Right atrium auricular region (tissue), 2 donors: ENCODE measurements at regions not wholly inside any gene's neighbourhood (a gene's known extent, or its start where the extent isn't known, plus 50 kb on each side); places are given as distances from the start of the nearest gene placed in this dataset.

Source experiments
- DNase-seq: peaks from one replicate; pipeline ENCODE4 v3.0.0-alpha.2; 2019; ENCODE audit warnings: low spot score
- H3K27ac ChIP-seq, 2 donors: fragments of 200-600 bp; sonication (generic); 1 replicate in 1 of 2; 2 replicates in 1 of 2; pipeline ENCODE4 v1.5.1; 2016 to 2019
- H3K27me3 ChIP-seq, 2 donors: fragments of 200-600 bp; sonication (generic); one replicate each; pipeline versions ENCODE4 v1.5.1 to v1.6.0; 2017 to 2019
- H3K36me3 ChIP-seq: fragments of 200-600 bp; sonication (generic); one replicate; pipeline ENCODE4 v1.5.1; 2016
- H3K4me1 ChIP-seq, 2 donors: fragments of 200-600 bp; sonication (generic); one replicate each; pipeline versions ENCODE4 v1.5.1 to v1.6.0; 2017 to 2019
- H3K4me3 ChIP-seq, 2 donors: fragments of 200-600 bp; sonication (generic); 1 replicate in 1 of 2; 2 replicates in 1 of 2; pipeline ENCODE4 v1.5.1; 2017 to 2019; ENCODE audit warnings: mild to moderate bottlenecking in 1 of 2, moderate library complexity in 1 of 2
- H3K9me3 ChIP-seq, 2 donors: fragments of 200-600 bp; sonication (generic); one replicate each; pipeline ENCODE4 v1.5.1; 2019
- TF ChIP-seq, protein P1 (sequence below), 2 donors: fragments of 200-600 bp; sonication (generic); IDR thresholded peaks; one replicate each; pipeline ENCODE4 v1.5.1; 2019; ENCODE audit warnings: antibody characterized with exemption in 2 of 2

DNA sequence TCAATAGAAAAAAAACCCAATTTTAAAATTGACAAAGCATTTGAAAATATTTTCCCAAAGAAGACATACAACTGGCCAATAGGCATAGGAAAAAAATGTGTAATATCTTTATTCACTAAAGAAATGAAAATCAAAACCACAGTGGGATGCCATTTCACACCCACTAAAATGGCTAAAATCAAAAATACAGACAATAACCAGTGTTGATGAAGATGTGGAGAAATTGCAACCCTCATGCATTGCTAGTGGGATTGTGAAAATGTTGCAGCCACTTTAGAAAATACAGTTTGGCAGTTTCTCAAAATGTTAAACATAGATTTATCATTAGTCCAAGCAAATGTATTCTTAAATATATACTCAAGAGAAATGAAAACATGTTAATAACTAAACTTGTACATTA, 315.1 kb upstream of the GPR149 start:
- H3K4me1 ChIP-seq, result no peaks in the 10 kb centered on the region
- no peak for DNase-seq
- H3K36me3 ChIP-seq, result no peaks in the 10 kb centered on the region
- no peaks in the 10 kb centered on the region for H3K27me3 ChIP-seq
- H3K27ac ChIP-seq, result no peak overlapping the region
- H3K9me3 ChIP-seq, result peaks cover 0 to 5% of the 10 kb centered on the region in 2 donors
- no peak overlapping the region for H3K4me3 ChIP-seq
- TF ChIP-seq, protein P1, sequence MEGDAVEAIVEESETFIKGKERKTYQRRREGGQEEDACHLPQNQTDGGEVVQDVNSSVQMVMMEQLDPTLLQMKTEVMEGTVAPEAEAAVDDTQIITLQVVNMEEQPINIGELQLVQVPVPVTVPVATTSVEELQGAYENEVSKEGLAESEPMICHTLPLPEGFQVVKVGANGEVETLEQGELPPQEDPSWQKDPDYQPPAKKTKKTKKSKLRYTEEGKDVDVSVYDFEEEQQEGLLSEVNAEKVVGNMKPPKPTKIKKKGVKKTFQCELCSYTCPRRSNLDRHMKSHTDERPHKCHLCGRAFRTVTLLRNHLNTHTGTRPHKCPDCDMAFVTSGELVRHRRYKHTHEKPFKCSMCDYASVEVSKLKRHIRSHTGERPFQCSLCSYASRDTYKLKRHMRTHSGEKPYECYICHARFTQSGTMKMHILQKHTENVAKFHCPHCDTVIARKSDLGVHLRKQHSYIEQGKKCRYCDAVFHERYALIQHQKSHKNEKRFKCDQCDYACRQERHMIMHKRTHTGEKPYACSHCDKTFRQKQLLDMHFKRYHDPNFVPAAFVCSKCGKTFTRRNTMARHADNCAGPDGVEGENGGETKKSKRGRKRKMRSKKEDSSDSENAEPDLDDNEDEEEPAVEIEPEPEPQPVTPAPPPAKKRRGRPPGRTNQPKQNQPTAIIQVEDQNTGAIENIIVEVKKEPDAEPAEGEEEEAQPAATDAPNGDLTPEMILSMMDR (IDR thresholded peaks at IDR 0.05), result no peak

- TF ChIP-seq, protein P1 (IDR thresholded peaks at IDR 0.05), result no peak
- H3K27ac ChIP-seq, result no peak overlapping the region
- no peak overlapping the region for H3K4me3 ChIP-seq
- no peak for DNase-seq
- H3K9me3 ChIP-seq, result peaks cover 0 to 5% of the 10 kb centered on the region in 2 donors
- no peaks in the 10 kb centered on the region for H3K4me1 ChIP-seq
- H3K36me3 ChIP-seq, result no peaks in the 10 kb centered on the region
- H3K27me3 ChIP-seq, result no peaks in the 10 kb centered on the region
Measured at GRCh38 chr3:154743418-154743817, 313.4 kb upstream of the GPR149 start.

GRCh38 chr3:154734468-154734867, 304.5 kb upstream of the GPR149 start:
- H3K36me3 ChIP-seq, result no peaks in the 10 kb centered on the region
- TF ChIP-seq, protein P1 (IDR thresholded peaks at IDR 0.05), result no peak
- no peak for DNase-seq
- H3K27ac ChIP-seq, result no peak overlapping the region
- no peaks in the 10 kb centered on the region for H3K4me1 ChIP-seq
- no peaks in the 10 kb centered on the region for H3K27me3 ChIP-seq
- H3K4me3 ChIP-seq, result no peak overlapping the region
- H3K9me3 ChIP-seq, result no peaks in the 10 kb centered on the region

- Histone ChIP-seq H3K4me3 (no peak overlapping the region), H3K27me3 (no peaks in the 10 kb centered on the region), H3K27ac (no peak overlapping the region), H3K9me3 (no peaks in the 10 kb centered on the region), H3K4me1 (no peaks in the 10 kb centered on the region), H3K36me3 (no peaks in the 10 kb centered on the region)
- no peak for DNase-seq
- TF ChIP-seq, protein P1 (IDR thresholded peaks at IDR 0.05), result no peak
Measured at GRCh38 chr3:154730186-154730585, 300.2 kb upstream of the GPR149 start.

- Histone ChIP-seq H3K4me3 (no peak overlapping the region), H3K27ac (no peak overlapping the region), H3K36me3 (no peaks in the 10 kb centered on the region), H3K9me3 (no peaks in the 10 kb centered on the region), H3K27me3 (no peaks in the 10 kb centered on the region), H3K4me1 (no peaks in the 10 kb centered on the region)
- no peak for DNase-seq
- TF ChIP-seq, protein P1 (IDR thresholded peaks at IDR 0.05), result no peak
Measured at GRCh38 chr3:154729741-154730140, 299.8 kb upstream of the GPR149 start.

DNA sequence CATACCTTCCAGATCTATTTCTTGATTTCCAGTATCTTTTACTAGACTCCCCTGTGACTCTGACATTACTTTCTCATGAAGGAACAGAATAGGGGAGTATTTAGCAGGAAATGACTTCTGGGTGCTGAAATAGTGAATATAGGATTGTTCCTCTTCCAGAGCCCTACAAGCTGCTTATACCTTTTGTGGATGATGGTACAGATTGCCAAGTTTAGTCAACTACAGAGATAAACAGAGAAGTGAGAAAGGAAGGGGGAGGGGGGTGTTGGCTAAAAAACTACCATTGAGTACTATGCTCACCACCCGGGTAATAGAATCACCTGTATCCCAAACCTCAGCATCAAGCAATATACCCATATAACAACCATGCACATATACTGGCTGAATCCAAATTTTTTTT, 298.3 kb upstream of the GPR149 start:
- TF ChIP-seq, protein P1 (IDR thresholded peaks at IDR 0.05), result no peak
- Histone ChIP-seq H3K27ac (no peak overlapping the region), H3K4me1 (no peaks in the 10 kb centered on the region), H3K4me3 (no peak overlapping the region), H3K27me3 (no peaks in the 10 kb centered on the region), H3K9me3 (no peaks in the 10 kb centered on the region), H3K36me3 (no peaks in the 10 kb centered on the region)
- no peak for DNase-seq
